ENCODE measurements at regions not wholly inside any gene's neighbourhood (a gene's known extent, or its start where the extent isn't known, plus 50 kb on each side); places are given as distances from the start of the nearest gene placed in this dataset.

GRCh38 chr7:15932318-15932717 is 245.8 kb upstream of the MEOX2 start:
- H3K79me2 ChIP-seq (ENCODE audit: insufficient read depth, low read length), result no peaks in the 10 kb centered on the region
- H3K4me2 ChIP-seq (ENCODE audit: low read depth, low read length, poor library complexity, severe bottlenecking), result no peak overlapping the region
- no peaks in the 10 kb centered on the region; the same call in 1 of the 2 replicates for H3K9me3 ChIP-seq (ENCODE audit: insufficient read depth, low read depth, low read length)
- H3K36me3 ChIP-seq (ENCODE audit: insufficient read depth, low read length), result no peaks in the 10 kb centered on the region
- no peaks in the 10 kb centered on the region for H3K9me2 ChIP-seq (replicated peaks; ENCODE audit: low read depth, low read length)
- H3K4me3 ChIP-seq (ENCODE audit: low read length, poor library complexity, severe bottlenecking), result no peak overlapping the region
- no peaks in the 10 kb centered on the region for H3F3A ChIP-seq (ENCODE audit: low read depth)
- H4K20me1 ChIP-seq (ENCODE audit: insufficient read depth, low read length, poor library complexity, severe bottlenecking), result no peaks in the 10 kb centered on the region
- no peak for TF ChIP-seq CTCF (conservative IDR thresholded peaks at IDR 0.05; ENCODE audit: low read length)
- no peak for TF ChIP-seq EZH2phosphoT487 (IDR thresholded peaks at IDR 0.05; ENCODE audit: borderline replicate concordance)
- H2AFZ ChIP-seq (ENCODE audit: low read length), result no peak overlapping the region
- H3K4me1 ChIP-seq (ENCODE audit: insufficient read depth, low read length, poor library complexity, severe bottlenecking), result no peaks in the 10 kb centered on the region
- H3K9ac ChIP-seq (ENCODE audit: low read depth, low read length, poor library complexity, severe bottlenecking), result no peak overlapping the region
- no peaks in the 10 kb centered on the region for H3K27me3 ChIP-seq (ENCODE audit: insufficient read depth, low read length, poor library complexity, severe bottlenecking)

GRCh38 chr7:15929411-15929810 is 242.9 kb upstream of the MEOX2 start:
- Histone ChIP-seq H3K4me2 (ENCODE audit: low read depth, low read length, poor library complexity, severe bottlenecking) (no peak overlapping the region), H3K9me3 (ENCODE audit: insufficient read depth, low read depth, low read length) (no peaks in the 10 kb centered on the region; the same call in 1 of the 2 replicates), H3K4me1 (ENCODE audit: insufficient read depth, low read length, poor library complexity, severe bottlenecking) (no peaks in the 10 kb centered on the region), H3K9ac (ENCODE audit: low read depth, low read length, poor library complexity, severe bottlenecking) (no peak overlapping the region), H3F3A (ENCODE audit: low read depth) (no peaks in the 10 kb centered on the region), H3K4me3 (ENCODE audit: low read length, poor library complexity, severe bottlenecking) (no peak overlapping the region), H4K20me1 (ENCODE audit: insufficient read depth, low read length, poor library complexity, severe bottlenecking) (no peaks in the 10 kb centered on the region), H3K79me2 (ENCODE audit: insufficient read depth, low read length) (no peaks in the 10 kb centered on the region), H3K9me2 (replicated peaks; ENCODE audit: low read depth, low read length) (no peaks in the 10 kb centered on the region), H2AFZ (ENCODE audit: low read length) (no peak overlapping the region), H3K27me3 (ENCODE audit: insufficient read depth, low read length, poor library complexity, severe bottlenecking) (no peaks in the 10 kb centered on the region), H3K36me3 (ENCODE audit: insufficient read depth, low read length) (no peaks in the 10 kb centered on the region)
- TF ChIP-seq CTCF (conservative IDR thresholded peaks at IDR 0.05; ENCODE audit: low read length), result no peak
- TF ChIP-seq EZH2phosphoT487 (IDR thresholded peaks at IDR 0.05; ENCODE audit: borderline replicate concordance), result no peak

- Histone ChIP-seq H3K9ac (ENCODE audit: low read depth, low read length, poor library complexity, severe bottlenecking) (no peak overlapping the region), H3K4me2 (ENCODE audit: low read depth, low read length, poor library complexity, severe bottlenecking) (no peak overlapping the region)
- TF ChIP-seq CTCF (conservative IDR thresholded peaks at IDR 0.05; ENCODE audit: low read length), result no peak
- no peak for TF ChIP-seq EZH2phosphoT487 (IDR thresholded peaks at IDR 0.05; ENCODE audit: borderline replicate concordance)
These were observed 239.1 kb upstream of the MEOX2 start for GRCh38 chr7:15925608-15926007.

More at GRCh38 chr7:15925608-15926007, 239.1 kb upstream of the MEOX2 start:
- Histone ChIP-seq H3K36me3 (ENCODE audit: insufficient read depth, low read length) (no peaks in the 10 kb centered on the region), H2AFZ (ENCODE audit: low read length) (no peak overlapping the region), H3K9me2 (replicated peaks; ENCODE audit: low read depth, low read length) (no peaks in the 10 kb centered on the region), H3K4me1 (ENCODE audit: insufficient read depth, low read length, poor library complexity, severe bottlenecking) (no peaks in the 10 kb centered on the region), H3K79me2 (ENCODE audit: insufficient read depth, low read length) (no peaks in the 10 kb centered on the region), H3F3A (ENCODE audit: low read depth) (no peaks in the 10 kb centered on the region), H4K20me1 (ENCODE audit: insufficient read depth, low read length, poor library complexity, severe bottlenecking) (no peaks in the 10 kb centered on the region), H3K4me3 (ENCODE audit: low read length, poor library complexity, severe bottlenecking) (no peak overlapping the region), H3K27me3 (ENCODE audit: insufficient read depth, low read length, poor library complexity, severe bottlenecking) (no peaks in the 10 kb centered on the region), H3K9me3 (ENCODE audit: insufficient read depth, low read depth, low read length) (no peaks in the 10 kb centered on the region; the same call in 1 of the 2 replicates)
